ENCODE measurements at regions not wholly inside any gene's neighbourhood (a gene's known extent, or its start where the extent isn't known, plus 50 kb on each side); places are given as distances from the start of the nearest gene placed in this dataset.

GRCh38 chr5:164540174-164540573 lies 1034.8 kb downstream of the MAT2B start:
- no peak for TF ChIP-seq GATA1 (IDR thresholded peaks at IDR 0.05; ENCODE audit: low read depth, low read length)
- TF ChIP-seq POLR2A (IDR thresholded peaks at IDR 0.05; ENCODE audit: low read length): no peak
- no peak for DNase-seq

DNA sequence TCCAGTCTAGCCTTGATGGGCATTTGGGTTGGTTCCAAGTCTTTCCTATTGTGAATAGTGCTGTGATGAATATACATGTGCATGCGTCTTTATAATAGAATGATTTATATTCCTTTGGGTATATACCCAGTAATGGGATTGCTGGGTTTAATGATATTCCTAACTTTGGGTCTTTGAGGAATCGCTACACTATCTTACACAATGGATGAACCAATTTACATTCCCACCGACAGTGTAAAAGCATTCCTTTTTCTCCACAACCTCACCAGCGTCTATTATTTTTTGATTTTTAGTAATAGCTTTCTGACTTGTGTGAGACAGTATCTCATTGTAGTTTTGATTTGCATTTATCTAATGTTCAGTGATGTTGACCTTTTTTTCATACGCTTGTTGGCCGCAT lies 1040.1 kb downstream of the MAT2B start:
- DNase-seq: no peak

DNA sequence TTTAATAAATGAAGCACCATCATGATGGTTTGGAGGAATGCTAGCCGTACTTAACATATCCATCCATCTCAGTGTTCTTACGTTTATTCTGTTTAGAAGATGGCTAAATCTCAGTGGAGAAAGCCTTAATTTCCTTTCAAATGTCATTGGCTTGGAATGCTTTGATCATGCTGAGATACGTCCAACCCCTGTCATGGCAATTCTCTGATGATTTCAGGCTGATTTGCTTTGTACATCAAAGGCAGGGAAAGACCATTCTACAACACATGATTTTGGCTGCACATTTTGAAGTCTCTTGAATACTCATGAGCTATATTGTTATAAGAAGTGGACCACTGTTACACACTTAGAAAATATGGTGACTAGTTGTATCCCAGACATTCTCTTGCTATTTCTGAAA lies 1048.4 kb downstream of the MAT2B start:
- TF ChIP-seq POLR2A (IDR thresholded peaks at IDR 0.05; ENCODE audit: low read length): no peak
- no peak for TF ChIP-seq GATA1 (IDR thresholded peaks at IDR 0.05; ENCODE audit: low read depth, low read length)
- no peak for DNase-seq

More for the DNA sequence above, 1040.1 kb downstream of the MAT2B start:
- TF ChIP-seq POLR2A (IDR thresholded peaks at IDR 0.05; ENCODE audit: low read length) (no peak), GATA1 (IDR thresholded peaks at IDR 0.05; ENCODE audit: low read depth, low read length) (no peak)

DNA sequence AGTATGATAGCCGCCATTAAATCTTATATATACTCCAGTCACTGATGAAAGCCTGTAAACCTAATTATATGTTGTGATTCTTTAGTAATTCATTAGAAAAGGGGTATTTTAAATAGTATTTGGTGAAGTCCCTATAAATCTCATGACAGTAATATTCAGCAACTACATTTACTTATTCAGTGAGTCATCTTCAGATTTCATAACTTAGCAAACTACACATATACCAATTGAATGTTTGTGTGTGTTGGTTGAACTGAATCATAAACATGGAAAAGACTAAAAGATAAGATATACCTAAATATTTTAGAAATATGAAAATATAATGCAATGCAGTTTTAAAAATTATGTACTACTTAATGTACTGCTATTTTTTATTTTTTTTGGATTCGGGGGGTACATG lies 1050.4 kb downstream of the MAT2B start:
- no peak for TF ChIP-seq POLR2A (IDR thresholded peaks at IDR 0.05; ENCODE audit: low read length)
- no peak for TF ChIP-seq GATA1 (IDR thresholded peaks at IDR 0.05; ENCODE audit: low read depth, low read length)
- DNase-seq: no peak

DNA sequence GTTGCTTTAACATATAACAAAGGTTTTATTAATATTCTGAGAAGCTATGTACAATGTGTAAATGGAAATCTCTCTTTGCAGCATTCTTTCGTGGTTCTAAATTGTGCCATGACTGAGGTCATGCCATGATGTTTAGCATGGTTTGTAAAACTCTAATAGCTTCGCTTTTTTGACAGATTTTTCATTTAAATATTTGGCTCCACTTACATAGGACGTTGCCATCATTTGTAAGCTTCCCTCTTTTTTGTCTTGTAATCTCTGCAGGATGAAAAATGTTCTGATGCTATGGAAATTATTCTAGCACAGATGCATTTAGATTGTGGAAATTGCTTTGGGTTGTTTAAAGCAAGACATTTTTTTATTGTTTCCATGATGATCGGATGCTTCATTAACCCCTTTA lies 1054.8 kb downstream of the MAT2B start:
- DNase-seq: no peak
- no peak for TF ChIP-seq POLR2A (IDR thresholded peaks at IDR 0.05; ENCODE audit: low read length)
- no peak for TF ChIP-seq GATA1 (IDR thresholded peaks at IDR 0.05; ENCODE audit: low read depth, low read length)

- TF ChIP-seq GATA1 (IDR thresholded peaks at IDR 0.05; ENCODE audit: low read depth, low read length) (no peak), POLR2A (IDR thresholded peaks at IDR 0.05; ENCODE audit: low read length) (no peak)
- DNase-seq: no peak
Observed at GRCh38 chr5:164561933-164562872, 1056.8 kb downstream of the MAT2B start.

DNA sequence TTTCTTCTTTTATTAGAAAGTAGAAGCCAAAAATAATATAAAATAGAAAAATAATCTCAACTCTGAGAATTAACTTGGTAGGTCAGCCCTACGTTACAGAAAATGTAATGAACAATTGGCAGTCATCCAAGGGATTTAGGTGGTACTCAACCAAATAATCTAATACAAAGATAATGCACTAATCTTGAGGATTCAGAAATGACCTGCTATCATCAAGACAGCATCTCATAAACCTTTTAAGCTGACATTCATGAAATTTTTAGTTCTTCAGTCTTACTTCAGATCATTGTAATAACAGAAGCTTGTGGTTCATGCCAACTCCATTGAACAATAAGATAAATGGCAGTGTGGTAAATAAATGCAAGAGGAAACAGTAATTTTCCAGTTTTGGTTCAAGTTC lies 1058.0 kb downstream of the MAT2B start:
- no peak for TF ChIP-seq POLR2A (IDR thresholded peaks at IDR 0.05; ENCODE audit: low read length)
- TF ChIP-seq GATA1 (IDR thresholded peaks at IDR 0.05; ENCODE audit: low read depth, low read length): no peak
- no peak for DNase-seq

DNA sequence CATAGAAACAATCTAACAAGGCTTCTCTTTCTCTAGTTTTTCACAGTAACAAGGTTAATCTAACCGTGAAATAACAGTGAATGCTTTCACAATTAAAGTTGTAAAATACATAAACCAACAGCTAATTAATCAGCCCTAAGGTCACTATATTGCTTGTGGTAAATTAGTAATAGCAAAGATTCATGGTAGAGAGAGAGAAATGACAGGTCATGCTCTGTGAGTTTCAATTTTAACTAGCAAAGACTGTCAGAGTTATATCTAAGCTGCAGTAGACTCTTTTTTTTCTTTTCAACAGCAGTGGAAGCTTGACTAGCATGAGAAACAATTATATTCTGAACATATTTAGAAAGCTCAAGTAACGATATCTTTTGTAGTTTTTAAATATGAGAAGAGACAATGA lies 1068.0 kb downstream of the MAT2B start:
- TF ChIP-seq POLR2A (IDR thresholded peaks at IDR 0.05; ENCODE audit: low read length) (no peak), GATA1 (IDR thresholded peaks at IDR 0.05; ENCODE audit: low read depth, low read length) (no peak)
- DNase-seq: no peak

DNA sequence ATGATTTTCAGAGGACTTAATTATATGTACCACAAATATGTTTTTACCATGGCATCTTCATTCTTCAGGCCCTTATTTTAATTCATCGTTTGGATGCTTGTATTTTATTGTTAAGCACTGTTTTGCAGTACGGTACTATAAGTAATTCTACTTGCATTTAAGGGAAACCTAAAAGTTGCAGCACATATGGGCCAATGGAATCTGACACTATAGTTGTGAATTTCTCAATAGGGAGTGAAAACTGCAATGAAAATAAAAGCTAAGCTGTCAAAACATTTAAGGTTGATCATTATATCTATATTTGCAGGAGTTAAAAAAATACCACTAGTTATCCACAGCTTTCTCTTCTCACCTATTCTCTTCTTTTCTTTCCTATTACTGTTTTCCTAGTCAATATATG lies 1071.8 kb downstream of the MAT2B start:
- DNase-seq: no peak
- TF ChIP-seq POLR2A (IDR thresholded peaks at IDR 0.05; ENCODE audit: low read length) (no peak), GATA1 (IDR thresholded peaks at IDR 0.05; ENCODE audit: low read depth, low read length) (no peak)

DNA sequence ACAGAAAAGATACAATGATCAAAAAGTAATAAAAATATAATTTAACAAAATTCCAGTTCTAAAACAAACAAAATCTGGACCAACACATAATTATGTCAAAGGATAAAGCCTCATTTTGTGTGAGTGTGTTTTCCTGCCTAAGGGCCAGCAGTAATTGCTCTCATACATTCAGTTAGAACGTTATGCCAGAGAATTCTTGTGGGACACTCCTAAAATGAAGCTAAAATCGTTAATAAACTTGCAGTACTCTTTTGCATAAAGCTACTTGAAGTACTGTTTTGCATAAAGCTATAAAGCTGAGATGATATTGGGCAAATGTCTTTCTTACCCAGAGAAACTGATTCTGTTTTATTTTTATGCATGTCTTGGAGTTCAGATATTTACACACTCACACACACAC lies 1072.3 kb downstream of the MAT2B start:
- TF ChIP-seq GATA1 (IDR thresholded peaks at IDR 0.05; ENCODE audit: low read depth, low read length): no peak
- TF ChIP-seq POLR2A (IDR thresholded peaks at IDR 0.05; ENCODE audit: low read length): no peak
- DNase-seq: no peak

GRCh38 chr5:164578401-164578800 lies 1073.0 kb downstream of the MAT2B start:
- no peak for DNase-seq
- TF ChIP-seq POLR2A (IDR thresholded peaks at IDR 0.05; ENCODE audit: low read length): no peak
- TF ChIP-seq GATA1 (IDR thresholded peaks at IDR 0.05; ENCODE audit: low read depth, low read length): no peak

DNA sequence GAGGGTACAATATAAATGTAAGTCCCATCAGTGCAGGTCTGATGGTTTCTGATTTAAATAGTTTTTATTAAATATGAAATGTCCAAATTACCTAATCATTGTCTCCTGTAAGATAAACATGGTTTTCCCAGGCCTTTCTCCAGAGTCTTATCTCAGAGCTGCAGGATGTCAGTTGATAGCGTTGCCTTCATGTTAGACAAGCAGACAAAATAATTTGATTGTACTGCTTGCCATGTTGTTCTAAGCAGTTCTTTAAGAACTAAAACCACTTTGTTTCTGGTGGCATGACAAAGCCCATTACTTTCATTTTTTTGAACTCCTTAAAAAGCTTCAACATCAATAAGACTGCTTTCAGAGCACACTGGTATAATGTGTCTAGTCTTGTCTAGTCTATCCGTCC lies 1073.5 kb downstream of the MAT2B start:
- DNase-seq: no peak
- TF ChIP-seq GATA1 (IDR thresholded peaks at IDR 0.05; ENCODE audit: low read depth, low read length) (no peak), POLR2A (IDR thresholded peaks at IDR 0.05; ENCODE audit: low read length) (no peak)

DNA sequence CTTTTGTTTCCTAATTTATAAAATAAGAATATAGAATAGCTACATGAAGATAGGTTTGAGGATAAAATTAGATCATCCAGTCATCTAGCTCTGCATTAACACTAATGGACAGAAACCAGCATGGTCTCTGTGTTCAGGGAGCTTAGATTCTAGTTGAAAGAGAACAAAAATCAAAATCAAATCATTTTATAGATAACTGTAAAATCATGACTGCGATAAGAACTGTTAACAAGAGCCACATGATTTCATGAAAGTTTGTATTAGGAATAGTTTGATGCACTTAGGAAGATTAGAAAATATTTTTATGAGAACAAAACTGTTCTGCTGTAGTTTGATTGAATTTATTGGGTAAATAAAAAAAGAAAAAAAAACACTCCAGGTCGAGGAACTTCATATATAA lies 1074.7 kb downstream of the MAT2B start:
- TF ChIP-seq GATA1 (IDR thresholded peaks at IDR 0.05; ENCODE audit: low read depth, low read length) (no peak), POLR2A (IDR thresholded peaks at IDR 0.05; ENCODE audit: low read length) (no peak)

DNA sequence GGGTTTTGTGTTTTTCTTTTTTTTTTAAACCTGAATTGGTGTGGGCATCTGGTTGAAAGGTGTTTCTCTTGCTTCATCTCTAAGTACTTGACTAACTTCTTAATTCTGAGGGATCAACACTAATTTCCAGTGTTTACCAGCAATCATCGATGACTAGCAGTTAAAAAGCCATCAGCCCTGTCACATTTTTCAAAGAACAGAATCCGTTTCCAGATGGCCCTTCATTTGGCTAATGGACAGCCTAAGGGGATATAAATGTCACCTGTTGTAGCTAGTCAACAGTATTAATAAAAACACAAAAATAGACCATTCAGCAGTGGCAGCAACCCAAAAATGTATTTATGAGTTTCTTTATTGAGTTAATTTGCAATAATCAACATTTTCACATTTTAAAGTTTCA lies 1076.5 kb downstream of the MAT2B start:
- no peak for DNase-seq
- TF ChIP-seq GATA1 (IDR thresholded peaks at IDR 0.05; ENCODE audit: low read depth, low read length) (no peak), POLR2A (IDR thresholded peaks at IDR 0.05; ENCODE audit: low read length) (no peak)

More for the DNA sequence above, 1074.7 kb downstream of the MAT2B start:
- DNase-seq: no peak

- DNase-seq: no peak
- TF ChIP-seq POLR2A (IDR thresholded peaks at IDR 0.05; ENCODE audit: low read length) (no peak), GATA1 (IDR thresholded peaks at IDR 0.05; ENCODE audit: low read depth, low read length) (no peak)
Observed at GRCh38 chr5:164593982-164594381, 1088.6 kb downstream of the MAT2B start.
